GM18508 (cell line): ENCODE measurements at regions not wholly inside any gene's neighbourhood (a gene's known extent, or its start where the extent isn't known, plus 50 kb on each side); places are given as distances from the start of the nearest gene placed in this dataset.

Experiments
- ATAC-seq: cut with Tn5 transposase; IDR thresholded peaks from one replicate; pipeline ENCODE4 v1.9.1; 2021; ENCODE audit warnings: moderate number of reproducible peaks; ENCODE audit not compliant: insufficient read depth, unreplicated experiment

- no peak for ATAC-seq
Observed at GRCh38 chr2:2935445-2936149, 442.0 kb downstream of the EIPR1 start.

- no peak for ATAC-seq
Observed at GRCh38 chr2:2933426-2933825, 444.2 kb downstream of the EIPR1 start.

GRCh38 chr2:2932692-2933305, 444.8 kb downstream of the EIPR1 start:
- no peak for ATAC-seq

GRCh38 chr2:2932189-2932588, 445.4 kb downstream of the EIPR1 start:
- ATAC-seq, result no peak

GRCh38 chr2:2931318-2932075, 446.1 kb downstream of the EIPR1 start:
- ATAC-seq, result no peak

- ATAC-seq, result no peak
Observed at GRCh38 chr2:2930841-2931240, 446.8 kb downstream of the EIPR1 start.

- peak; percentile 29 for ATAC-seq
Observed at GRCh38 chr2:2926858-2927175, 450.8 kb downstream of the EIPR1 start.

- ATAC-seq, result peak; percentile 75
Observed at GRCh38 chr2:2926009-2926857, 451.4 kb downstream of the EIPR1 start.

GRCh38 chr2:2922156-2922555, 455.5 kb downstream of the EIPR1 start:
- no peak for ATAC-seq

GRCh38 chr2:2921011-2921720, 456.5 kb downstream of the EIPR1 start:
- ATAC-seq, result no peak

GRCh38 chr2:2919574-2920365, 457.8 kb downstream of the EIPR1 start:
- no peak for ATAC-seq

GRCh38 chr2:2919026-2919425, 458.6 kb downstream of the EIPR1 start:
- no peak for ATAC-seq

- no peak for ATAC-seq
Observed at GRCh38 chr2:2916621-2917020, 461.0 kb downstream of the EIPR1 start.

GRCh38 chr2:2914252-2914651, 463.4 kb downstream of the EIPR1 start:
- ATAC-seq, result no peak

GRCh38 chr2:2913601-2914120, 464.0 kb downstream of the EIPR1 start:
- no peak for ATAC-seq

GRCh38 chr2:2912731-2913130, 464.9 kb downstream of the EIPR1 start:
- ATAC-seq, result no peak

- no peak for ATAC-seq
Observed at GRCh38 chr2:2912293-2912692, 465.3 kb downstream of the EIPR1 start.

- ATAC-seq, result no peak
Observed at GRCh38 chr2:2910259-2910658, 467.4 kb downstream of the EIPR1 start.
